ENCODE measurements at regions not wholly inside any gene's neighbourhood (a gene's known extent, or its start where the extent isn't known, plus 50 kb on each side); places are given as distances from the start of the nearest gene placed in this dataset.
A peak's percentile ranks its signal among the peaks of the same experiment; 100 is the strongest.

DNA sequence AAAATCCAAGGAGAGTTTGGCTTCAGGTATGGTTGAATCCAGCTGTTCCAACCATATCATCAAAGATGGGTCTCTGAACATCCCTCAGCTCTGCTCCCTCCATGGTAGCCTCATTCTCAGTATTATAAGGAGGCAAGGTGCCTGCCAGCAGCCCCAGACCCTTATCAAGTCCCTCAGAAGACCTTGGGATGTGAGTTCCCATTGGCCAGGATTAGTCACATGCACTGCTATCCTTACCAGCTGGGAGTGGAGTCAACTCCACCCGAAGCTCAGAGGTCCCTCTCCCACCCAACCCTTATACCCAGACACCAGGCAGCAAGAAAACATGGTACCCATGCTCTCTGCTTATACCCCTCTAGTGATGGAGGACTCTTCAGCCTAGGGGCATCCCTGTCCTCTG, 153.7 kb upstream of the ZBTB40 start:
- no peak overlapping the region for H4K5ac ChIP-seq (ENCODE audit: insufficient read length, low read depth, low read length)
- H3K79me2 ChIP-seq (ENCODE audit: control insufficient read depth in 1 of 2, insufficient read depth in 2 of 2, low read length in 2 of 2) = no peaks in the 10 kb centered on the region
- no peaks in the 10 kb centered on the region for H4K20me1 ChIP-seq (replicated peaks in 1 of 2; ENCODE audit: control insufficient read depth in 1 of 2, insufficient read depth in 2 of 2, low read length in 2 of 2)
- H3K56ac ChIP-seq (replicated peaks; ENCODE audit: insufficient read length, low read depth, low read length) = no peak overlapping the region
- FAIRE-seq (no peak), DNase-seq (ENCODE audit: low read depth in 1 of 2, low spot score in 2 of 2) (peak in 1 of 2 experiments; percentile 8)
- H3K4ac ChIP-seq (replicated peaks; ENCODE audit: insufficient read length, low read depth, low read length) = no peak overlapping the region
- no peak overlapping the region for H3K27ac ChIP-seq (ENCODE audit: low read depth, low read length)
- peaks cover 2 to 7% of the 10 kb centered on the region in 2 experiments; a peak in 1 of 4 replicates for H3K9me3 ChIP-seq (ENCODE audit: insufficient read depth in 2 of 2, low read depth in 1 of 2, low read length in 1 of 2)
- H2AFZ ChIP-seq (ENCODE audit: low read length) = no peak overlapping the region
- H2BK12ac ChIP-seq (ENCODE audit: low read depth, low read length) = no peak overlapping the region
- WGBS, 2 experiments (ENCODE audit: extremely low coverage in 1 of 2, insufficient coverage in 1 of 2, insufficient read length in 1 of 2, insufficient replicate concordance in 2 of 2, low coverage in 1 of 2, low lambda C conversion rate in 2 of 2, missing lambda C conversion rate in 1 of 2) = 100% methylated on average over 1 of the region's 1 CpG; no CpG with 5 or more reads in 1 of the 2 experiments
- H3K14ac ChIP-seq (ENCODE audit: insufficient read length) = no peak overlapping the region
- no peak overlapping the region for H2BK15ac ChIP-seq (ENCODE audit: low read length)
- CTCF ChIA-PET (ENCODE audit: partially characterized antibody) = interaction anchor here (0.5 to 1.5 kb wide), 4 partner anchors 12 to 270 kb away, joined by 3 to 8 read pairs (median 4); no protein-coding TSS in a partner anchor
- no peaks in the 10 kb centered on the region for H3K36me3 ChIP-seq (ENCODE audit: control insufficient read depth in 2 of 4, insufficient read depth in 4 of 4, low read length in 3 of 4)
- no peak overlapping the region for H4K91ac ChIP-seq (replicated peaks; ENCODE audit: insufficient read length, low read length)
- H3K4me1 ChIP-seq (replicated peaks in 1 of 4; ENCODE audit: control insufficient read depth in 3 of 4, insufficient read depth in 4 of 4, low read length in 3 of 4) = no peaks in the 10 kb centered on the region; a peak in 1 of 7 replicates
- H2BK20ac ChIP-seq (ENCODE audit: low read length) = no peak overlapping the region
- TF ChIP-seq CHD1 (IDR thresholded peaks at IDR 0.05; ENCODE audit: low read depth, low read length) = no peak
- no peak for TF ChIP-seq POU5F1 (IDR thresholded peaks at IDR 0.05; ENCODE audit: low read depth, low read length)
- no peak for TF ChIP-seq POLR2AphosphoS5 (IDR thresholded peaks at IDR 0.05; ENCODE audit: low read depth, low read length)
- TF ChIP-seq KDM4A (IDR thresholded peaks at IDR 0.05; ENCODE audit: low read depth, low read length, severe bottlenecking) = no peak
- no peak overlapping the region for H2BK5ac ChIP-seq (ENCODE audit: low read depth, low read length)
- H3K23ac ChIP-seq (ENCODE audit: insufficient read length) = no peak overlapping the region
- no peak overlapping the region for H3K4me2 ChIP-seq (ENCODE audit: insufficient read depth in 1 of 2, low read depth in 2 of 2, low read length in 2 of 2)
- H3K79me1 ChIP-seq (ENCODE audit: low read depth, low read length) = no peaks in the 10 kb centered on the region
- H3K18ac ChIP-seq (ENCODE audit: extremely low read depth, low read length) = no peak overlapping the region
- H3K27me3 ChIP-seq (replicated peaks in 1 of 4; ENCODE audit: control insufficient read depth in 3 of 4, extremely low read depth in 1 of 4, insufficient read depth in 3 of 4, low read length in 3 of 4) = no peaks in the 10 kb centered on the region
- no peak overlapping the region for H3K9ac ChIP-seq (replicated peaks in 1 of 4; ENCODE audit: extremely low read depth in 1 of 4, low read depth in 3 of 4, low read length in 3 of 4)
- no peak overlapping the region for H4K8ac ChIP-seq (ENCODE audit: extremely low read depth, insufficient read depth, low read length)
- H3K4me3 ChIP-seq (ENCODE audit: extremely low read depth in 1 of 4, insufficient read depth in 2 of 4, low read depth in 3 of 4, low read length in 4 of 4) = no peak overlapping the region
- no peak overlapping the region for H2AK5ac ChIP-seq (ENCODE audit: low read depth, low read length)
- no peak overlapping the region for H2BK120ac ChIP-seq (replicated peaks; ENCODE audit: low read depth, low read length)
- H3K23me2 ChIP-seq (ENCODE audit: low read depth, low read length) = no peaks in the 10 kb centered on the region
- POLR2A ChIA-PET (ENCODE audit: partially characterized antibody) = interaction anchor here (1.0 kb wide), 1 partner anchor 35 kb away, joined by 3 read pairs; no protein-coding TSS in a partner anchor

Measured in H1 (cell line).